IPS DF 4.7 (cell line): ENCODE measurements at regions not wholly inside any gene's neighbourhood (a gene's known extent, or its start where the extent isn't known, plus 50 kb on each side); places are given as distances from the start of the nearest gene placed in this dataset.

ENCODE experiments used
- DNase-seq: peaks from one replicate; pipeline ENCODE4 v3.0.0-alpha.2; 2013; ENCODE audit warnings: low spot score; ENCODE audit errors: extremely low read depth

DNA sequence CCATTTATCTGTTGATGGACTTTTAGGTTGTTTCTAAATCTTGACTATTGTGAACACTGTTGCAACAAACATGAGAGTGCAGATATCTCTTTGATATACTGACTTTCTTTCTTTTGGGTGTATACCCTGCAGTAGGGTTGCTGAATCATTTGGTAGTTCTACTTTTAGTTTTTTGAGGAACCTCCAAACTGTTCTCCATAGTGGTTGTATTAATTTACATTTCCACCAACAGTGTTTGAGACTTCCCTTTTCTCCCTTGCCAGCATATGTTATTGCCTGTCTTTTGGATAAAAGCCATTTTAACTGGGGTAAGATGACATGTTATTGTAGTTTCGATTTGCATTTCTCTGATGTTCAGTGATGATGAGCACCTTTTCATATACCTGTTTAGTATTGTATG lies 330.0 kb downstream of the DDX10 start:
- no peak for DNase-seq

DNA sequence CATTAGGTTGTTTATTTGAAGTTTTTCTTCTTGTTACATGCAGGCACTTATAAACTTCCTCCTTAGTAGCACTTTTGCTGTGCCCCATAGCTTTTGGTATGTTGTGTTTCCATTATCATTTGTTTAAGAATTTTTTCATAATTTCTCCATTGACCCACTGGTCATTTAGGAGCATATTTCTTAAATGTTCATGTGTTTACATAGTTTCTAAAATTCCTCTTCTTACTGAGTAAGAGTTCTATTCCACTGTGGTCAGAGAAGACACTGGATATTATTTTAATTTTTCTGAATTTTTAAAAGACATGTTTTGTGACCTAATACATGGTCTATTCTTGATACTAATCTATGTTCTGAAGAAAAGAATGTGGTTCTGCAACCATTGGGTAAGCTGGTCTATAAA lies 333.0 kb downstream of the DDX10 start:
- DNase-seq: no peak

DNA sequence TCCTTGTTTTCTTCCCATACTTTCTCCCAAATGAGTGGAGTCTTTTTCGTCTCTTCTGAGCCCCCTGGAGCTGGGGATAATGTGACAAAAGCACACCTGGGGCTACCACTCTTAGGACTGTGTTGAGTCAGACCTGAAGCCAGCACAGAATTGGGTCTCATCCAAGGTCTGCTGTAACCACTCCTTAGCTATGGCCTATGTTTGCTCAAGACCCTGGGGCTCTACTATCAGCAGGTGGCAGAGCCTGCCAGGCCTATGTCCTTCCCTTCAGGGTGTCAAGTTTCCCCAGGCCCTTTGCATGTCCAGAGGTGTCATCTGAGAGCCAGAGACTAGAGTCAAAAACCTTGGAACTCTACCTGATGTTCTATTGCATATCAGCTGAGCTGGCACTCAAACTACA lies 335.7 kb downstream of the DDX10 start:
- DNase-seq: no peak

DNA sequence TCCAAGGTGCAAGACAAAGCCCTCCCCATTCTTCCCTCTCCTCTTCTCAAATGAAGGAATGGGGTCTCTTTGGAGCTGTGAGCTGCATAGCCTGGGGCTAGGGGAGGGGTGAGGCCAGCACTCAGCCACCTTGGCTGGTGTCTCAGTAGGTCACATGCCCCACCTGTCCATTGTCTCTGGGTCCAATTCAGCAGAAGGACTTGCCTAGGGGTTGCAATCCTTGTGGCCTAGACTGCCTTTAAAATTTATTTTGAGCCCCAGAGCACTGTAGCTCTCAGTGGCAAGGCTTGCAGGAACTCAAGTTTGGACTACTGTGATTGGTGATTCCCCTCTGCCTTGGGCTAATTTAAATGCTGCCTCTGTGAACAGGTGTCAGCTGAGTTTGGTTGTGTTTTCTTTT lies 336.7 kb downstream of the DDX10 start:
- no peak for DNase-seq

DNA sequence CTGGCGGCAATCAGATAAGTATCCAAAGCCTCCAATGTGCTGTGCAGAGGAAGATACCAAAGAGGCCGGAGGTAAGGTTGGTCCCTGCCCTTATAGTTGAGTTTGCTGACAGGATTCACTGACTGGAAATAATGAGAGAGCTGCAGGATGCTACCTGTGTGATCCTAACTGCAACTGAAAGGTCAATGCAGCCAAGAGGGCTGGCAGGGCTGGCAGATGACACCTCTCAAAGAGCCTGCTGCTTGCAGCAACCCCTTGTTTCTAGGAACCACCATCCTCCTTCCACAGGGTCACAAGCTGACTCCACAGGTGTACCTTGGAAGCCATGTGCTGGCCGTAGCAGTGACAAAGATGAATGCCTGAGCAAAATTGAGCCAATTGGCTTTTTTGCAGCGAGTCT lies 348.1 kb downstream of the DDX10 start:
- DNase-seq: no peak

DNA sequence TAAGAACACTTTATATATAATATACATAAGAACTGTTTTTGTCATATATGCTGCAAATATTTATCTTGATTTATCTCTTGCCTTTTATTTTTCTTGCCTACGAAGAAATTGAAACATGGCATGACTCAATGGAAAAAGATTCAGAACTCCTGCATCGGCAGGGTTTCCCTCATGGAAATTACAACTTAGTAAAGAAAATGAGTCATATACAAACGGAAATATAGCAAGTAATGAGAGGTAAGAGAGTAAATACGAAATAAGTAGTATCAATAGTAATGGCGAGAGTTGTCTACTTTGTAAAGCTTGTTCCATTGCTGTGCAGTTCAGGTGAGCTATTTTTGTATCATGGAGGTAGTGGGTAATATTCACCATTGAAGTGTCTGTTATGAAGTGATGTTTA lies 350.4 kb downstream of the DDX10 start:
- DNase-seq: no peak

DNA sequence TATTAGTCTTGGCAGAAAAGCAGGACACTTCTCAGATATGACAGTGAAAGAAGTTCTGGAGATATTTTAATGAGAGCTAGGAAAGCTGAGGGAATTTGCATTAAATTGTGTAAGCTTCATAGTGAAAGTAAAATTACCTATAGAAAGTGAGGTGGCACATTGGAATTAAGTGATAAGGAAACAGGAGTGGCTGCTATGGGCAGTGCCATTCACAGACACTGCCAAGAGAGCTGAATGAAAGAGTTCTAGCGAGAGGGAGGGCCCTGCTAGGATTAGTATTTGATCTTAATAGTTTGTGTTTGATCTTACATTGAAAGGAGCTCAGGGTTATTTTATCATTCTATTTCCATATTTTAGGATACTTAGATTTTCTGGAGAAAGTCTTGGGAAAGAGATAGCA lies 351.9 kb downstream of the DDX10 start:
- DNase-seq: no peak

DNA sequence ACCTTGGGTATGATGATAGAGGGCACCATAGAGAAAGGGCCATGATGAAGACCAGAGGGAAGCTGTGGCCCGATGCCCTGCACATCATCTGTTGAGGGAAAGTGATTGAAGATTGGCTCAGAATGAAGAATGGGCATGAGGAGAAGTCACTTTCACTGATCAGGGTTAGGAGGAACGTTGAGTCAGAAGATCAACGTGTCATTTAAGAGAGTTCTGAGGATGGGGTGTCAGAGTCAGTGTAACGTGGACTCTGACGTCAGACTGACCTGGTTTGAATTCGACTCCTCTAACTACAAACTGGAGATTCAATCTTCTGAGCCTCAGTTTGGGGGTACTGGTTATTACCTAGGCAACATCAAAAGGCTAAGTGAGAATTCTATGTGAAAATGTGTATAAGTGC lies 352.6 kb downstream of the DDX10 start:
- DNase-seq: no peak

DNA sequence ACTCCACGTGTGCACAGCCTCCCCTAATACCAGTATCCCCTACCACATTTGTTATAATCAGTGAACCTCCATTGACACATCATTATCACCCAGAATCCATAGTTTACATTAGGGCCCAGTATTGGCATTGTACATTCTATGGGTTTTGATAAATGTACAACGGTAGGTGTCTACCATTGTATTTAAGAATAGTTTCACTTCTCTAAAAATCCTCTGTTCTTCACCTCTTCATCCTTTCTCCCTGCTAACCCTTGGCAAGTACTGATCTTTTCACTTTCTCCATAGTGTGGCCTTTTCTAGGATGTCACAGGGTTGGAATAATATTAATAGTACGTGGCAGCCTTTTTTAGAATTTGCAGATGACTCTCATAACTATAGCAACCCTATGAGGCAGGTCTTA lies 353.8 kb downstream of the DDX10 start:
- no peak for DNase-seq

DNA sequence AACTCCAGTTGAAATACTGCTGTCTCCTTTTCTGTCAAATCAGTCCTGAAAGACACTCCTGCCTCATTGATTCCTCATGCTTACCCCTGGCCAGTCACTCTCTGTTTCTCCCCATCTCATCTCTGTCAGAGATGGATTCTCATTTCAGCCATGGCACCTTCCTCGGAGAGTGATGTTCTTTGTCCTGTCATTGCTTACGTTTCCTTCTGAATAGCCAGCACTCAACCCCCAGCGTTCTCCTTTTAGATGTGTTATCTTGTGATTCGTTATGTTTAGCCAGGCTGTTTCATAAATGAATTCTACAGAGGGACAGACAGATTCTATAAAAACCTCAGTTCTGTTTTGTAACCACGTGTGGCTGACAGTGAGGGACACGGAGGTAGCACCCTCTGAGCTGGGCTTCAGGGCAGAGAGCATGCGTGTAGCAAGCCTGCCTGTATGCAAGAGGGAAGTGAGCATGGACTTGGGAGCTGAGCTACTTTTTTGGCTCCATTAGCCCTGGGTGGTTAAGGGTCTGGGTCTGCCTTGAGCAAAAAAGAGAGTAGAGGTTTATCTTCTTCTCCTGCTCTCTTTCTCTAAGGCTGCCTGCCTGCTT lies 354.6 kb downstream of the DDX10 start:
- no peak for DNase-seq

DNA sequence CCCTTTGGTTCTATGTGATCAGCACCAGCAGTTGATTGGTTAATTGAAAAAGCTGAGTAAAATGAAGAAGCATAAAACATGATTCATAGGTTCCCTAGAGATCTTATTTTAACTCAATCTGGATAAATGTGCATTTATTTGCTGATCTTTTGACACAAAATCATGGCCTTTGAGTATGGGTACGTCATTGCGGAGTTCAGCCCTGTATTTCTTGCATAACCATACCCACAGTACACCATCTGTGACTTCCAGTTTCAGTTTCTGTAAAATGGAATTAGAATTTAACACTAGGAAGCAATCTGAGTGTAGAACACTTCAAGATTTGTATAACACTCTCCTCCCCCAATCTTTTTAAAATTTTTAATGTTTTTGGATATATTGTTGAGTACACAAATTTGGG lies 358.2 kb downstream of the DDX10 start:
- DNase-seq: no peak

DNA sequence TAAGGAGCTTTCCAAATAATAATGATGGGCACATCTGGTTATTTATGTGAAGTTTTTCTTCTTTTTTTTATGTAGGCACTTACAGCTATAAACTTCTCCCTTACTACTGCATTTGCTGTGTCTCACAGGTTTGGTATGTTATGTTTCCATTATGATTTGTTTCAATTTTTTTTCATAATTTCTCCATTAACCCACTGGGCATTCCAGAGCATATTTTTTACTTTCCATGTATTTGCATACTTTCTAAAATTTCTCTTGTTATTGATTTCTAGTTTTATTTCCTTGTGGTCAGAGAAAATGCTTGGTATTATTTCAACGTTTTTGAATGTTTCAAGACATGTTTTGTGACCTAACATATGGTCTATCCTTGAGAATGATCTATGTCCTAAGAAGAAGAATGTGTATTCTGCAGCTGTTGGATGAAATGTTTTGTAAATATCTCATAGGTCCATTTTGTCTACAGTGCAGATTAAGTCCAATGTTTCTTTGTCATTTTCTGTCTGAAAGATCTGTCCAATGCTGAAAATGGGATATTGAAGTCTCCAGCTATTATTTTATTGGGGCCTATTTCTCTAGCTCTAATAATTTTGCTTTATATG lies 362.1 kb downstream of the DDX10 start:
- DNase-seq: no peak

DNA sequence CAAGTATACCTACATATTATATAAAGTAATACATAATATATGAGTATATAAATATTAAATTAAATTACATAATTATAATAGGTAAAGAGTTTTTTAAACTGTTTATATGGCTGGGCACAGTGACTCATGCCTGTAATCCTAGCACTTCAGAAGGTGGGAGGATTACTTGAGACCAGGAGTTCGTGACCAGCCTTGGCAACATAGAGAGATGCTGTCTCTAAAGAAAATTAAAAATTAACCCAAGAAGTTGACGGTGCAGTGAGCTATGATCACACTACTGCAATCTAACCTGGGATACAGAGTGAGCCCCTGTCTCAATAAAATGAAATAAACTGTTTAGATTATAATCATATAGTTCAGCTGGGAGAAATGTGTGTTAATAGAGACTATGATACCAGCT lies 363.0 kb downstream of the DDX10 start:
- DNase-seq: no peak

DNA sequence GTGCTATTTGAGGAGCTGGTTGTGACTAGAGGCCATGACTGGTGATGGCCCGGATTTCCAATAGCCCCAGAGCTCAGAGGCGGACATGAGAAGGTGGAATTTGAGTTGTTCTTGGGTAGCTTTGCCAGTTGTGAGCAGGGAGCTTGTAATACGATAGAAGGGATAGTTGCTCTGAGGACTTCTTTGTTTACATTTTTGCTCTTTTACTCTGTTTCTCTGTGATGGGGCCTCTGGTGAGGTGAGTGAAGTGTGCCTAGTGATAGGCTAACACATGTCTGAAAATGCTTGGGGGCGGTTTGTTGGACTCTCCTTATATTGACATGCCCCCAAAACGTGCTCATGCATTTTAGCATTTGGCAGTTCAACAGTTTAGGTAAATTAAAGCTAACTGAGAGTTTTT lies 365.1 kb downstream of the DDX10 start:
- DNase-seq: no peak

DNA sequence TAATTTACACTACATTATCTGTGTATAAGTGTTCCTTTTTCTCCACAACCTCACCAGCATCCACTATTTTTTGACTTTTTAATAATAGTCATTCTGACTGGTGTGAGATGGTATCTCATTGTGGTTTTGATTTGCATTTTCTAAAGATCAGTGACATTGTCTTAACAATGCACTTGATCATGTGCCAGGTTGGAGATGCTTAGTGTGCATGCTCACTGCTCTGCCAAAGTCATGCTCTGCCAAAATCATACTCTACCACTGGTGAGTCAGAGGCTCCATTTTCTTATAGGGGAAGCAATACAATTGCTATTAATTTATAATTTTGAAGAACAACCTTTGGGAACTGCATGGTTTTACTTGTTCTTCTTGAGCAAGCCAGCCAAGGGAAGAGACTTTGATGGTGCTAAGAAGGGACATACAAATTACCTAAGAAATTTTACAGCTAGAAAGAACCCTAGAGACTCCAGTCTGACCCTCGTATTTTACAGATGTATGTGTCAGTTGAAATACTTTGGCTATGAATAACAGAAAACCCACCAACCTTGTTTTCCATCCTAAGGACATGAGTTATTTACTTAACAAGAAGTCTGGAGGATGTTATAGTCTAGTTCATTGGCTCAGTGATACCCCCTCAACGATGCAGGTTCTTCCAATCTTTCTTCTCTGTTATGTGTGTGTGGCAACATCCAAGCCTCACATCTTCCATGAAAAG lies 368.9 kb downstream of the DDX10 start:
- DNase-seq: no peak

DNA sequence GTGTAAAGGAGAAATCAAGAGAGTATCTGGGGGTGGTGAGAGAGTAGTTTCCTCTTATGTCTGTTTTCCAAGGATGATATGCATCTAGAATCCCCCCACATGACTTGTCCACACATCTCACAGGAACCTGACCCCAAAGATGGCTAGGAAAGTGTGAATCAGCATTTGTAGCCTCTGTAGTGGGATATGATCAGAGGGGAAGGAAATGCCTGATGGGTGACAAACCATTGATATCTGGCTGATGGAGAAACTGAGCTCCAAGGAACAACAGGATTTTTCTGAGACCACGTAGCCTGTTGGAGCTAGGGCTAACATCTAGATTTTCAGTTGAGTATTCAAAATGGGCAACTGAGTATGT lies 369.4 kb downstream of the DDX10 start:
- DNase-seq: no peak

DNA sequence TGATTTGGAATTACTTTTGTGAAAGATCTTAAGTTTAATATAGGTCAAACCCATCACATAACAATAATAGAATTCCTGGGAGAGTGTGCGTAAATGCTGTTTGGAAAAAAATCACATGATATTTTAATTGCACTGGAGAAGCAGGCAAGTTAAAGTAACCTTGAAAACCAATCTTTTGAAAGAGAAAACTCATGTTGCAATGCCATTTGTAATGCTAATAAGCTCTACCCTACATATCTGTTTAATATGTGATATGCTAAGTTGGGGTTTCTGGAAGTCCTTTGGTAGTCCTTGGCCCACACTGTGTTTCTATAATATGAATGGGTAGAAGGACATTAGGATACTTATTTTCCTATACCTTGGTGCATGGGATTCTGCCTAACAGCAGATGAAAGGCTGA lies 370.4 kb downstream of the DDX10 start:
- DNase-seq: no peak

DNA sequence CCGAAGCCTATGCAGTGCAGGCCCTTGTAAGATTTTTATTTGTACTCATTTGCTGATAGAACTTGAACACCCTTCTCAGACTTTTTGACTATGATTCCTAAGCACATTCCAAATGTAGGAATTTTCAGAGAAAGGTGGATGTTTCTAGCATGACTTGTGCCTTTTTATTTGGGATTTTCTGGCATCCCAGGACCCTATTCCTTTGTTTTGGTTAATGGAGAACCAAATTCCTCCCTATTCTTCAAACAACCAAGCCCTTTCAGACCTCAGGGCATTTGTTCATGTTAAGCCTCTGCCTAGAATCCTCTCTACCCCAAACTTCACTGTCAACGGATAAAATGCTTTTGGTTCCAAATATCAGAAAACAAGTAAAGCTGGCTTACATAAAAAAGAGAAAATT lies 371.1 kb downstream of the DDX10 start:
- DNase-seq: no peak

DNA sequence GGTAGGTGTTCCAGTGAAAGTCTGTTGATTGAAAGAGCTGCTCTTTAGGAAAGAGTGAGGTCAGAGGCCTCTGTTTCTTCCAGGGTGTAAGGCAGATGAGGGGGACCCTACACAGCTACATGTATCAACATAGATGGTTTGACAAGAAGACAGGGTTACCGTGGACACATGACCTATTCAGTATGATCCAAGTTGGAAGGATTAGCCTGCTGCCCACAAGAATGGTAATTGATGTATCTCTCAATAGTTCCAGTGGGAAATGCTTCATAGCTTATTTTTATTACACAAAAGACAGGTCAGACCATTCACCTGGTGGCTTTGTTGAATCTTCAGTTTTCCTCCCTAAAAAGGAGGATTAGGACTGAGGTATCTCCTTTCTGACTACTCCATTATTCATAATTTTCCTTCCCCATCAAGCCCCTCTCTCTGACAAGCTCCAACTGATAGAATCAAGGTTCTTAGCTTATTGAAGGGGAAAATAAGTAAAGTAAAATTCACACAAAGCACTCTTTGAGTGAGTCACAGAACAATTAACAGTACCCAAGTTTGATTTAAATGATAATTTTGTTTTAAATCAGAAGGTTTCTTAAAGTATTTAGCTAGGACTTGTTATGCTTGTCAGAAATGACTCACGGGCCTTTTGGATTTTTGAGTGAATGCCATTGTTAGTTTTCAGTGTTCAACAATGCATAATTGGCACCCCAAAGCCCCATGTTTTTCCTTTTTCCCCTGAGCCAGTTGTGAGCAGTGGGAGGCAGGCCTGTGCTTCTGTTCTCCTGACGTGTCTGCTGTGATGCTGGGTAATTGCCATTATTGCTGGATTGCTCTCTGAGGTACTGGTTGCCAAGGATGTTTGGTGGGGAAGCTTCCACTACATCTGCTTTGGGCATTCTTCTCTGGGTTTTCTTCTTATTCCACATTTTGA lies 373.2 kb downstream of the DDX10 start:
- no peak for DNase-seq

DNA sequence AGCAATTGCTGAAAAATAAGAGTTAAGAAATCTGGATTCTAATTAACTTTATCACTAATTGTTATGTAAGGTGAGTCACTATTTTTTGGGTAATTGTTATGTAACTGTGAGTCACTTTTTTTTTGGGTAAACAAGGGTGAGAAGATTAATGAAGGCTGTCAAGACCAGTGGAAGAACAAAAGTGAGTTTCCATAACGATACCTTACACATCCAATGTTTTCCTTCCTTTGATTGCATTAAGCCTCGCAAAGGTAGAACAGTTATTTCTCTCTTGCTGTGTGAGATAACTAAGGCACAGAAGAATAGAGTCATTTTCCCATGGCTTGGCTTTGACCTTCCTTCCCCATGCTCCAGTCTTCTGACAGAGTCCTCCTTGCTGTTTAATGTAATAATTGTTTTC lies 374.7 kb downstream of the DDX10 start:
- DNase-seq: no peak

DNA sequence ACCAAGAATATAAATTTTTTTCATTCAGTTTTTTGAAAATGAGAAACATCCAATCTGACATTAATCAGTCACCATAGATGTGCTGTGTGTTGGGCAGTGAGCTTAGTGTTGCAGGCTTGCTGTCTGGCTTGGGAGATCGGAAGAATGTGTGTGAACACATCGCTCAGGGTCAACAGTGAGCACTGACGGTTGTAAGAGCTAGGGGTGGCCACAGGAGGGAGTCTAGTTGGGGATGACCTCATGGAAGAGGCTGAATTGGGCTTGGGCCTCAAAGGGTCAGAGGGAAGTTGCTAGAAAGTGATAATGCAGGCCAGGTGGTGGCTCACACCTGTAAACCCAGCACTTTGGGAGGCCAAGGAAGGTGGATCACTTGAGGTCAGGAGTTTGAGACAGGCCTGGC lies 375.4 kb downstream of the DDX10 start:
- no peak for DNase-seq

DNA sequence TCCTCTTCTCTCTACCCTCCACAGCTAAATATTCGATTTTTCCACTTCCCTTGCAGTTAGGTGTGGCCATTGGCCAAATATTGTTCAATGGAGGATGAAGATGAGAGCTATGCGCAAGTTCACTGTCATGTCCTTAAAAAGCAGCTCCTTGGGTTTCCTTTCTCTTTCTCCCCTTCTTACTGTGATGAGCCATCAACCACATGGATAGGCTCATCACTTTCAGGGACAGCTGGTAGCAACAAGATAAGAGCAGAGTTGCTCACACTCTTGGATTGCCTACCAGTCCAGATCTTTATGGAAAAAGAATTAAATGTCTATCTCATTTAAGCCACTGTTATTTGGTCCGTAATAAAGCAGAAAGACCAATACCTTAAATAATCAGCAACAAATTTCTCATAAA lies 377.0 kb downstream of the DDX10 start:
- no peak for DNase-seq
